Panc1 (cell line): ENCODE measurements at regions not wholly inside any gene's neighbourhood (a gene's known extent, or its start where the extent isn't known, plus 50 kb on each side); places are given as distances from the start of the nearest gene placed in this dataset.

ENCODE experiments used
- ATAC-seq: fragments of 200-7000 bp; cut with Tn5 transposase; 2 replicates; pipeline ENCODE4 v1.9.1; 2020; ENCODE audit warnings: mild to moderate bottlenecking, moderate library complexity
- BruUV-seq: library from RNA; stranded (reverse); fragments of 400-500 nt; replicated peaks from 2 replicates; lab custom pipeline; 2021; lab: Mats Ljungman, UMichigan
- CTCF ChIA-PET: fragments of 300-600 bp; sonication (Branson Sonifier 250); formaldehyde crosslinking; loops from one replicate; lab custom pipeline; 2022; ENCODE audit warnings: antibody characterized with exemption; lab: Charles Lee
- POLR2A ChIA-PET: fragments of 300-600 bp; sonication (Branson Sonifier 250); formaldehyde crosslinking; loops from one replicate; lab custom pipeline; 2022; ENCODE audit warnings: antibody characterized with exemption; lab: Charles Lee
- DNase-seq: peaks from one replicate; pipeline ENCODE4 v3.0.0-alpha.2; 2010; ENCODE audit warnings: low read depth, low spot score
- H3K27ac ChIP-seq: 2 replicates; pipeline ENCODE4 v1.5.1; 2011; ENCODE audit warnings: mild to moderate bottlenecking, low read length, inconsistent platforms
- H3K27me3 ChIP-seq: fragments of 200-500 bp; sonication (Bioruptor generic); 2 replicates; pipeline ENCODE4 v1.6.0; 2014; ENCODE audit warnings: low read length, inconsistent platforms; ENCODE audit not compliant: control insufficient read depth, insufficient read depth
- H3K36me3 ChIP-seq: fragments of 200-500 bp; sonication (Bioruptor generic); 2 replicates; pipeline ENCODE4 v1.5.1; 2014; ENCODE audit warnings: inconsistent platforms, mild to moderate bottlenecking, low read length, moderate library complexity; ENCODE audit not compliant: control insufficient read depth, insufficient read depth
- H3K4me1 ChIP-seq: 2 replicates; pipeline ENCODE4 v1.5.1; 2011; ENCODE audit warnings: inconsistent platforms, mild to moderate bottlenecking, low read length, moderate library complexity; ENCODE audit not compliant: control insufficient read depth, insufficient read depth
- H3K4me3 ChIP-seq, 2 experiments: 2 replicates each; pipeline ENCODE4 v1.5.1; 2011 to 2012; ENCODE audit warnings: low read depth in 2 of 2, low read length in 2 of 2, mild to moderate bottlenecking in 2 of 2, inconsistent platforms in 1 of 2, moderate library complexity in 1 of 2
- H3K9me3 ChIP-seq: fragments of 200-500 bp; sonication (Bioruptor generic); 2 replicates; pipeline ENCODE4 v1.5.1; 2014; ENCODE audit warnings: low read depth, mild to moderate bottlenecking, inconsistent platforms, low read length, moderate library complexity; ENCODE audit not compliant: control insufficient read depth, insufficient read depth
- CTCF ChIP-seq: fragments of 450-650 bp; IDR thresholded peaks from 2 replicates; pipeline ENCODE4 v1.5.1; 2017; ENCODE audit warnings: mild to moderate bottlenecking
- POLR2AphosphoS5 ChIP-seq: IDR thresholded peaks from 2 replicates; pipeline ENCODE4 v1.6.1; 2012; ENCODE audit warnings: mild to moderate bottlenecking, low read depth, low read length, moderate library complexity
- SIN3A ChIP-seq: IDR thresholded peaks from 2 replicates; pipeline ENCODE4 v1.6.1; 2012; ENCODE audit warnings: low read depth, mild to moderate bottlenecking, low read length, moderate library complexity, borderline replicate concordance; ENCODE audit not compliant: insufficient read depth
- TCF7L2 ChIP-seq: IDR thresholded peaks from 2 replicates; pipeline ENCODE4 v1.6.1; 2011; ENCODE audit warnings: mild to moderate bottlenecking, low read depth, low read length, inconsistent platforms
- in situ Hi-C: cut with HindIII; loops from 2 replicates; pipeline ENCODE4 v1.10.0; 2016; ENCODE audit warnings: low sequenced_read_pairs, low pct_unique_long_range_greater_than_20kb
- intact Hi-C: fragments of 100-400 bp; cut with micrococcal nuclease; formaldehyde crosslinking; loops from one replicate; pipeline ENCODE4 v1.10.0; 2022; ENCODE audit not compliant: unreplicated experiment
- TF ChIP-seq, protein P1 (sequence below), 2 experiments: IDR thresholded peaks; 2 replicates each; pipeline ENCODE4 v1.6.1; 2011 to 2012; ENCODE audit warnings: low read depth in 2 of 2, control low read depth in 1 of 2, low read length in 1 of 2, mild to moderate bottlenecking in 1 of 2, moderate library complexity in 1 of 2; ENCODE audit not compliant: insufficient read depth in 1 of 2

DNA sequence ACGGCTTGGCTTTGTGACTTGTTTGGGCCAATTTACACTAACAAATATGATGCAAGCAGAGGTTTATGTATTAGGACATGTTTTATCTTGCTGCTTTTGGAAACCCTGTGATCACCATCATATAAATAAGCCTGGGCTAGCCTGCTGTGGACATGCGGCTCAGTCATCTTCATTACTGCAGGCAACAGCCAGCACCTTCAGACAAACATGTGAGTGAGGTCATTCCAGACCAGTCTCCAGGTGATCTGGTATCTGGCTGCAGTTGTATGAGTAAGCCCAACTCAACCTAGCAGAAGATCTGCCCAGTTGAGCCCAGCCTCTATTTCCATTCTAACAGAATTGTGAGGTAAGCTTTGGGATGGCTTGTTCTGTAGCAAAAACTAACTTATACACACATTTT, 254.6 kb upstream of the ATP5MC3 start:
- H3K27me3 ChIP-seq: no peaks in the 10 kb centered on the region; the same call in 1 of the 2 replicates
- POLR2A ChIA-PET: no interaction called here
- H3K4me3 ChIP-seq: no peak overlapping the region
- no peak overlapping the region for H3K27ac ChIP-seq
- DNase-seq: no peak
- in situ Hi-C loops (no loop called here), intact Hi-C loops (no loop called here)
- CTCF ChIA-PET: no interaction called here
- H3K9me3 ChIP-seq: no peaks in the 10 kb centered on the region
- no peak for ATAC-seq
- TF ChIP-seq SIN3A (no peak), TCF7L2 (no peak), POLR2AphosphoS5 (no peak), CTCF (no peak)
- TF ChIP-seq, protein P1, sequence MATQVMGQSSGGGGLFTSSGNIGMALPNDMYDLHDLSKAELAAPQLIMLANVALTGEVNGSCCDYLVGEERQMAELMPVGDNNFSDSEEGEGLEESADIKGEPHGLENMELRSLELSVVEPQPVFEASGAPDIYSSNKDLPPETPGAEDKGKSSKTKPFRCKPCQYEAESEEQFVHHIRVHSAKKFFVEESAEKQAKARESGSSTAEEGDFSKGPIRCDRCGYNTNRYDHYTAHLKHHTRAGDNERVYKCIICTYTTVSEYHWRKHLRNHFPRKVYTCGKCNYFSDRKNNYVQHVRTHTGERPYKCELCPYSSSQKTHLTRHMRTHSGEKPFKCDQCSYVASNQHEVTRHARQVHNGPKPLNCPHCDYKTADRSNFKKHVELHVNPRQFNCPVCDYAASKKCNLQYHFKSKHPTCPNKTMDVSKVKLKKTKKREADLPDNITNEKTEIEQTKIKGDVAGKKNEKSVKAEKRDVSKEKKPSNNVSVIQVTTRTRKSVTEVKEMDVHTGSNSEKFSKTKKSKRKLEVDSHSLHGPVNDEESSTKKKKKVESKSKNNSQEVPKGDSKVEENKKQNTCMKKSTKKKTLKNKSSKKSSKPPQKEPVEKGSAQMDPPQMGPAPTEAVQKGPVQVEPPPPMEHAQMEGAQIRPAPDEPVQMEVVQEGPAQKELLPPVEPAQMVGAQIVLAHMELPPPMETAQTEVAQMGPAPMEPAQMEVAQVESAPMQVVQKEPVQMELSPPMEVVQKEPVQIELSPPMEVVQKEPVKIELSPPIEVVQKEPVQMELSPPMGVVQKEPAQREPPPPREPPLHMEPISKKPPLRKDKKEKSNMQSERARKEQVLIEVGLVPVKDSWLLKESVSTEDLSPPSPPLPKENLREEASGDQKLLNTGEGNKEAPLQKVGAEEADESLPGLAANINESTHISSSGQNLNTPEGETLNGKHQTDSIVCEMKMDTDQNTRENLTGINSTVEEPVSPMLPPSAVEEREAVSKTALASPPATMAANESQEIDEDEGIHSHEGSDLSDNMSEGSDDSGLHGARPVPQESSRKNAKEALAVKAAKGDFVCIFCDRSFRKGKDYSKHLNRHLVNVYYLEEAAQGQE (IDR thresholded peaks at IDR 0.05; ENCODE audit: insufficient read depth in 1 of 2, low read depth in 2 of 2, low read length in 1 of 2): no peak
- H3K36me3 ChIP-seq: no peaks in the 10 kb centered on the region
- H3K4me1 ChIP-seq: no peaks in the 10 kb centered on the region
- BruUV-seq: no TSS peak

- Histone ChIP-seq H3K36me3 (no peaks in the 10 kb centered on the region), H3K4me1 (no peaks in the 10 kb centered on the region), H3K9me3 (no peaks in the 10 kb centered on the region), H3K27me3 (no peaks in the 10 kb centered on the region; the same call in 1 of the 2 replicates), H3K4me3 (no peak overlapping the region), H3K27ac (no peak overlapping the region)
- POLR2A ChIA-PET: no interaction called here
- DNase-seq: no peak
- no TSS peak for BruUV-seq
- no peak for ATAC-seq
- intact Hi-C loops: no loop called here
- TF ChIP-seq, protein P1 (IDR thresholded peaks at IDR 0.05; ENCODE audit: insufficient read depth in 1 of 2, low read depth in 2 of 2, low read length in 1 of 2): no peak
- TF ChIP-seq SIN3A: no peak
- no peak for TF ChIP-seq POLR2AphosphoS5
- no peak for TF ChIP-seq CTCF
- no peak for TF ChIP-seq TCF7L2
- in situ Hi-C loops: no loop called here
- CTCF ChIA-PET: no interaction called here
Observed at GRCh38 chr2:175435012-175435411, 253.5 kb upstream of the ATP5MC3 start.
